Left lung (tissue), 4 donors: ENCODE measurements at regions not wholly inside any gene's neighbourhood (a gene's known extent, or its start where the extent isn't known, plus 50 kb on each side); places are given as distances from the start of the nearest gene placed in this dataset.

Experiments used
- ATAC-seq: fragments of 200-7000 bp; cut with Tn5 transposase; one replicate; pipeline ENCODE4 v1.9.1; 2020; ENCODE audit warnings: moderate library complexity
- DNase-seq, 4 donors: peaks; one replicate each; pipeline ENCODE4 v3.0.0-alpha.2; 2013 to 2020
- H3K27ac ChIP-seq, 2 donors: fragments of 200-600 bp; sonication (generic) in 1 of 2; one replicate each; pipeline versions ENCODE4 v1.5.0 to v1.8.0; 2020 to 2021
- H3K27me3 ChIP-seq, 2 donors: fragments of 200-600 bp; sonication (generic) in 1 of 2; one replicate each; pipeline versions ENCODE4 v1.5.0 to v1.8.0; 2020 to 2021
- H3K36me3 ChIP-seq, 2 donors: fragments of 200-600 bp; sonication (generic) in 1 of 2; one replicate each; pipeline versions ENCODE4 v1.5.0 to v1.8.0; 2020 to 2021
- H3K4me1 ChIP-seq, 2 donors: fragments of 200-600 bp; one replicate each; pipeline ENCODE4 v1.8.0; 2021
- H3K4me3 ChIP-seq, 2 donors: fragments of 200-600 bp; sonication (generic) in 1 of 2; one replicate each; pipeline versions ENCODE4 v1.5.0 to v1.8.0; 2020 to 2021; ENCODE audit warnings: mild to moderate bottlenecking in 1 of 2
- H3K9me3 ChIP-seq, 2 donors: fragments of 200-600 bp; sonication (generic) in 1 of 2; one replicate each; pipeline versions ENCODE4 v1.5.0 to v1.8.0; 2020 to 2021
- intact Hi-C, 2 donors: fragments of 100-400 bp; cut with DNase I; formaldehyde crosslinking; loops; one replicate each; pipeline versions ENCODE4 v1.11.2 to v1.14.2; 2022
- TF ChIP-seq, protein P1 (sequence below), 2 donors: fragments of 200-600 bp; sonication (generic) in 1 of 2; IDR thresholded peaks; one replicate each; pipeline versions ENCODE4 v1.5.0 to v1.8.0; 2021; ENCODE audit warnings: antibody characterized with exemption in 2 of 2
- donor health status: DM: no; HTN: yes; CAD: no.
- donor health status: DM: no; HTN: no; CAD: no.

DNA sequence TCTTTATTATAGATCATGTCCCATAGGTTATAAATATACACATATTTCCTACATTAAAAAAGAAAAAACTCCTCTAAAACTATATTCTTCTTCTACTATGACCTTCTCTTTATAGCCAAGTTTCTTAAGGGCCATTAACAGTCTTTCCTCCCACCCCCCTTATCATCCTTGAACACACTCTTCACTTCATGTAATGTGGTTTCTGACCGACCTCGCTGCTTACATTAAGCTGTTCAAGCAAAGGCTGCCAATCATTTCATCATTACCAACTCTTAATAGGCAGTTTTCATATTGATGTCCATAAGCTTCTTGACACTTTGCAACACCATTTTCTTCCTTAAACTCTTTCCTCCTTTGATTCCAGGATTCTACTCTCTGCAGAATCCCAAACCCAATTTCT lies 283.0 kb upstream of the PCSK5 start:
- intact Hi-C loops = no loop called here
- DNase-seq (no peak), ATAC-seq (no peak)
- no peaks in the 10 kb centered on the region for H3K9me3 ChIP-seq
- TF ChIP-seq, protein P1, sequence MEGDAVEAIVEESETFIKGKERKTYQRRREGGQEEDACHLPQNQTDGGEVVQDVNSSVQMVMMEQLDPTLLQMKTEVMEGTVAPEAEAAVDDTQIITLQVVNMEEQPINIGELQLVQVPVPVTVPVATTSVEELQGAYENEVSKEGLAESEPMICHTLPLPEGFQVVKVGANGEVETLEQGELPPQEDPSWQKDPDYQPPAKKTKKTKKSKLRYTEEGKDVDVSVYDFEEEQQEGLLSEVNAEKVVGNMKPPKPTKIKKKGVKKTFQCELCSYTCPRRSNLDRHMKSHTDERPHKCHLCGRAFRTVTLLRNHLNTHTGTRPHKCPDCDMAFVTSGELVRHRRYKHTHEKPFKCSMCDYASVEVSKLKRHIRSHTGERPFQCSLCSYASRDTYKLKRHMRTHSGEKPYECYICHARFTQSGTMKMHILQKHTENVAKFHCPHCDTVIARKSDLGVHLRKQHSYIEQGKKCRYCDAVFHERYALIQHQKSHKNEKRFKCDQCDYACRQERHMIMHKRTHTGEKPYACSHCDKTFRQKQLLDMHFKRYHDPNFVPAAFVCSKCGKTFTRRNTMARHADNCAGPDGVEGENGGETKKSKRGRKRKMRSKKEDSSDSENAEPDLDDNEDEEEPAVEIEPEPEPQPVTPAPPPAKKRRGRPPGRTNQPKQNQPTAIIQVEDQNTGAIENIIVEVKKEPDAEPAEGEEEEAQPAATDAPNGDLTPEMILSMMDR (IDR thresholded peaks at IDR 0.05) = no peak
- H3K27ac ChIP-seq = no peak overlapping the region
- H3K4me1 ChIP-seq = peaks cover 0 to 9% of the 10 kb centered on the region in 2 donors
- no peaks in the 10 kb centered on the region for H3K36me3 ChIP-seq
- H3K27me3 ChIP-seq = no peaks in the 10 kb centered on the region
- H3K4me3 ChIP-seq = no peak overlapping the region

DNA sequence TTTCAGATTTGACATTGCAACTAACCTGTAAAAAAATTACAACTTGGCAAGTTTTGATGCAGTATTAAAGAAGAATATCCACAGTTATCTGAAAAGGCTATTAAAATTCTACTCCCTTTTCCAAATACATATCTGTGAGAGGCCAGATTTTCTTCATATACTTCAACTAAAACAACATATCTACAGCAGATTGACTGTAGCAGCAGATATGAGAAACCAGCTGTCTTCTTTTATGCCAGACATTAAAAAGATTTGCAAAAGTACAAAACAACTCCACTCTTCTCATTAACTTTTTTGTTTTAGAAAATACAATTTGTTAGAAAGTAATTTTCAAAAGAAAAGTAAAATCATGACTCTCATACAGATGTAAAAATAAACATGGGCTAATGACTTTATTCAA lies 281.1 kb upstream of the PCSK5 start:
- Histone ChIP-seq H3K4me1 (peaks cover 0 to 6% of the 10 kb centered on the region in 2 donors), H3K27me3 (no peaks in the 10 kb centered on the region), H3K36me3 (no peaks in the 10 kb centered on the region), H3K9me3 (no peaks in the 10 kb centered on the region), H3K4me3 (no peak overlapping the region), H3K27ac (no peak overlapping the region)
- intact Hi-C loops = no loop called here
- DNase-seq (no peak), ATAC-seq (no peak)
- TF ChIP-seq, protein P1 (IDR thresholded peaks at IDR 0.05) = no peak

DNA sequence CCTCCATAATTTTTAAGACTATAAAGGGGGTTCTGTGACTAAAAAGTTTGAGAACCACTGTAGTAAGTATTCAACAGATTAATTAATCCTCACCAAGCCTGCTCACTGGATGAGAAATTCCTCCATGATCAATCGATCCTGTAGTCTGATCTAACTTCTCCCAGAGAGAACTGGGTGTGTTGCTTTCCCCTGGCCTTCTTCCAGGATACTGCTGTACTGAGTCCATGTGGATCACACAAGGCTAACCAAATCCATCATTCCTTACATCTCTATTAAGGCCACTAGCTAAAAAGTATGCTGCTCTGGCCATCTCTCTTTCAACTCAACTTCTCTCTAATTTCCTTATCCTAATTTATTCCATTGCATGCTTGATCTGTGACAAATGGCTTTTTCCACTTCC lies 280.2 kb upstream of the PCSK5 start:
- TF ChIP-seq, protein P1 (IDR thresholded peaks at IDR 0.05) = no peak
- Histone ChIP-seq H3K27me3 (no peaks in the 10 kb centered on the region), H3K4me1 (no peaks in the 10 kb centered on the region), H3K9me3 (no peaks in the 10 kb centered on the region), H3K27ac (no peak overlapping the region), H3K4me3 (no peak overlapping the region), H3K36me3 (no peaks in the 10 kb centered on the region)
- no peak for DNase-seq
- intact Hi-C loops = no loop called here
- ATAC-seq = no peak

DNA sequence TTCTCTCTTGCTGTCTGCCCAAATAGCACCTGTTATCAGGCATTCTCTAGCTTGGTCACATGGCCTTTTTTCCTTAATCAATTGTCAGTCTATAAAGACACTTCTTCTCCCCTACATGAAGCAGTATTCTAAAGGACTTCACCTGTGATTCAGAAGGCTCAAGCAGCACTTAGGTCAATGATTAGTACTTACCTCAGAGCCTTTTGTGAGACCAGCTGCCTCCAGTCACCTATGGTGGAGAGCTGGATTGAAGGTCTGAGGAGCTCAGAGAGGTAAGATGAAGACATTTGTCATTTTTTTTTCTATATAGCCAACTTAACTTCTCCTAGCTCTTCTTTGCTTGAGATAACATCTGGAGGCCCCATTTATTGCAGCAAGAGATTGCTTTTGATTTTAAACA lies 278.3 kb upstream of the PCSK5 start:
- DNase-seq = no peak
- intact Hi-C loops = no loop called here
- ATAC-seq = peak; percentile 54
- TF ChIP-seq, protein P1 (IDR thresholded peaks at IDR 0.05) = no peak
- Histone ChIP-seq H3K36me3 (no peaks in the 10 kb centered on the region), H3K27me3 (no peaks in the 10 kb centered on the region), H3K27ac (no peak overlapping the region), H3K4me3 (no peak overlapping the region), H3K4me1 (no peaks in the 10 kb centered on the region), H3K9me3 (no peaks in the 10 kb centered on the region)

DNA sequence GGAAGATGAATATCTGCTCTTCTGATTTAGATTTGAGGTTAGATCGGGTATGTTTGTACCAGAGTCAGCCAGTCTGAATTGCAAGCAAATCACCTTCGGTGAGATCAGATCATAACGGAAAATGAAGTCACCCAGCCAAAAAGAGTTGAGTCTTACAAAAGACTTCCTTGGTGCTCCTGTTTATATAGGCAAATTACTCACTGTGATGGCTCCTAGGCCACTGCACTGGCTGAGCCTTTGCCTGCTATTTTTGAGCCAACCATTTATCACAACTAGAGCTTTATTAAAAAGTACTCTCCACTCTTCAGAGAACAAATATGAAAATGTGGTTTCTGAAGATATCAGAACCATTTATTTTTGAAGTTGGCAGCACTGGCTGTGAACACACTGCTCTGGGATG lies 277.7 kb upstream of the PCSK5 start:
- Histone ChIP-seq H3K27me3 (no peaks in the 10 kb centered on the region), H3K27ac (no peak overlapping the region), H3K4me1 (no peaks in the 10 kb centered on the region), H3K9me3 (no peaks in the 10 kb centered on the region), H3K4me3 (no peak overlapping the region), H3K36me3 (no peaks in the 10 kb centered on the region)
- TF ChIP-seq, protein P1 (IDR thresholded peaks at IDR 0.05) = no peak
- peak; percentile 53 for ATAC-seq
- no peak for DNase-seq
- intact Hi-C loops = no loop called here
